K562 (cell line): ENCODE measurements at regions not wholly inside any gene's neighbourhood (a gene's known extent, or its start where the extent isn't known, plus 50 kb on each side); places are given as distances from the start of the nearest gene placed in this dataset.

Experiments
- ATAC-seq: fragments of 200-7000 bp; cut with Tn5 transposase; 3 replicates; pipeline ENCODE4 v1.9.1; 2020; ENCODE audit warnings: moderate library complexity
- BruUV-seq: library from RNA; stranded (reverse); fragments of 400-500 nt; replicated peaks from 2 replicates; lab custom pipeline; 2021; lab: Mats Ljungman, UMichigan
- CTCF ChIA-PET: fragments of 300-600 bp; formaldehyde crosslinking; extraction: SDS; loops from one replicate; lab custom pipeline; 2021; ENCODE audit warnings: low intra/inter-chr PET ratio; lab: Yijun Ruan, JAX
- POLR2A ChIA-PET: fragments of 300-600, 350-650 bp; sonication (Branson Sonifier 250); formaldehyde crosslinking; extraction: SDS; loops from one replicate; lab custom pipeline; 2021; ENCODE audit warnings: antibody characterized with exemption, inconsistent platforms; lab: Yijun Ruan, JAX
- DNase-seq, 4 experiments: peaks; one replicate each; pipeline versions ENCODE4 v3.0.0 to v3.0.0-alpha.2; 2011 to 2018; ENCODE audit warnings: low spot score in 3 of 4, mixed read lengths in 3 of 4; ENCODE audit errors: extremely low read depth in 1 of 4
- FAIRE-seq: peaks from 2 replicates; lab custom pipeline; 2011; peaks lifted over from hg19 to GRCh38; lab: Jason Lieb, UNC
- H2AFZ ChIP-seq: 2 replicates; pipeline ENCODE4 v1.6.0; 2011; ENCODE audit warnings: low read depth, low read length, control low read depth, inconsistent platforms
- H3K27ac ChIP-seq: fragments of 200-600 bp; 3 replicates; pipeline ENCODE4 v1.8.0; 2011; ENCODE audit warnings: low read depth, mild to moderate bottlenecking, control low read depth, inconsistent platforms, low read length, moderate library complexity, mixed read lengths; ENCODE audit errors: extremely low read depth
- H3K27me3 ChIP-seq, 2 experiments: fragments of 300-600 bp in 1 of 2; 2 replicates in 1 of 2; 3 replicates in 1 of 2; pipeline versions ENCODE4 v1.6.0 to v1.8.0; 2011; ENCODE audit warnings: inconsistent platforms in 2 of 2, low read length in 2 of 2, mild to moderate bottlenecking in 1 of 2, mixed read lengths in 1 of 2, moderate library complexity in 1 of 2; ENCODE audit not compliant: control insufficient read depth in 2 of 2, insufficient read depth in 2 of 2
- H3K36me3 ChIP-seq: fragments of 300-600 bp; 3 replicates; pipeline ENCODE4 v1.8.0; 2011; ENCODE audit warnings: mild to moderate bottlenecking, low read length, inconsistent platforms; ENCODE audit not compliant: control insufficient read depth, insufficient read depth
- H3K4me1 ChIP-seq, 2 experiments: fragments of 200-600 bp in 1 of 2; replicated peaks in 1 of 2; 2 replicates in 1 of 2; 3 replicates in 1 of 2; pipeline versions ENCODE4 v1.5.1 to v1.8.0; 2011; ENCODE audit warnings: inconsistent platforms in 2 of 2, low read length in 2 of 2, mild to moderate bottlenecking in 1 of 2, mixed read lengths in 1 of 2, moderate library complexity in 1 of 2; ENCODE audit not compliant: control insufficient read depth in 2 of 2, insufficient read depth in 2 of 2
- H3K4me2 ChIP-seq: 2 replicates; pipeline ENCODE4 v1.6.1; 2011; ENCODE audit warnings: low read length, control low read depth, inconsistent platforms, mixed read lengths; ENCODE audit not compliant: insufficient read depth
- H3K4me3 ChIP-seq: fragments of 200-600 bp; sonication (generic), shearing (Covaris generic); 2 replicates; pipeline ENCODE4 v1.5.1; 2016; ENCODE audit warnings: control low read depth, inconsistent platforms
- H3K79me2 ChIP-seq: fragments of 200-600 bp; 3 replicates; pipeline ENCODE4 v1.8.0; 2011; ENCODE audit warnings: low read length, inconsistent platforms; ENCODE audit not compliant: control insufficient read depth, insufficient read depth
- H3K9ac ChIP-seq, 2 experiments: 2 replicates each; pipeline versions ENCODE4 v1.6.0 to v1.6.1; 2011; ENCODE audit warnings: low read depth in 2 of 2, low read length in 2 of 2, control low read depth in 1 of 2, inconsistent platforms in 1 of 2, mild to moderate bottlenecking in 1 of 2, mixed read lengths in 1 of 2; ENCODE audit not compliant: insufficient read depth in 1 of 2
- H3K9me1 ChIP-seq: one replicate; pipeline ENCODE4 v1.6.0; 2011; ENCODE audit warnings: inconsistent platforms, mild to moderate bottlenecking, low read length, moderate library complexity; ENCODE audit not compliant: control insufficient read depth, insufficient read depth
- H3K9me3 ChIP-seq: replicated peaks from 2 replicates; pipeline ENCODE4 v1.5.1; 2011; ENCODE audit warnings: low read depth, low read length, inconsistent platforms; ENCODE audit not compliant: control insufficient read depth, insufficient read depth
- H4K20me1 ChIP-seq: replicated peaks from 2 replicates; pipeline ENCODE4 v1.6.1; 2011; ENCODE audit warnings: low read length, inconsistent platforms, mixed read lengths; ENCODE audit not compliant: control insufficient read depth, insufficient read depth
- BRCA1 ChIP-seq, 2 experiments: fragments of 450-650 bp in 1 of 2; sonication (generic) in 1 of 2; formaldehyde crosslinking in 1 of 2; IDR thresholded peaks; 2 replicates each; pipeline versions ENCODE4 v1.5.0 to v1.6.1; 2017 to 2020; ENCODE audit warnings: mild to moderate bottlenecking in 1 of 2, missing genetic modification reagents in 1 of 2
- ETV1 ChIP-seq: fragments of 450-650 bp; conservative IDR thresholded peaks from 2 replicates; pipeline ENCODE4 v1.6.1; 2016; ENCODE audit warnings: missing genetic modification characterization, control low read depth, low read depth, missing compliant biosample characterization
- FOXK2 ChIP-seq, 2 experiments: fragments of 450-650 bp; IDR thresholded peaks in 1 of 2; conservative IDR thresholded peaks in 1 of 2; 2 replicates each; pipeline ENCODE4 v1.6.1; 2016; ENCODE audit warnings: low read depth in 2 of 2, mild to moderate bottlenecking in 1 of 2
- HNRNPLL ChIP-seq: fragments of 200-400 bp; formaldehyde crosslinking; IDR thresholded peaks from 2 replicates; pipeline ENCODE4 v1.6.1; 2017; ENCODE audit warnings: low read length, low read depth, mild to moderate bottlenecking; ENCODE audit not compliant: poor library complexity, severe bottlenecking
- ILF3 ChIP-seq: fragments of 450-650 bp; IDR thresholded peaks from 2 replicates; pipeline ENCODE4 v1.6.1; 2018; ENCODE audit warnings: antibody characterized with exemption, mild to moderate bottlenecking, moderate library complexity, borderline replicate concordance
- KLF6 ChIP-seq: fragments of 250-450 bp; sonication (Bioruptor Pico); IDR thresholded peaks from 2 replicates; pipeline ENCODE4 v1.4.0; 2020; ENCODE audit warnings: mild to moderate bottlenecking, moderate library complexity, borderline replicate concordance
- MIER1 ChIP-seq: fragments of 450-650 bp; IDR thresholded peaks from 2 replicates; pipeline ENCODE4 v1.6.1; 2016; ENCODE audit warnings: antibody characterized with exemption, mild to moderate bottlenecking, low read depth
- NELFE ChIP-seq: IDR thresholded peaks from 2 replicates; pipeline ENCODE4 v1.6.1; 2011; ENCODE audit warnings: mild to moderate bottlenecking; ENCODE audit not compliant: insufficient read depth, insufficient read length
- PRDM10 ChIP-seq: fragments of 450-650 bp; IDR thresholded peaks from 2 replicates; pipeline ENCODE4 v1.6.1; 2018; ENCODE audit not compliant: partially characterized antibody
- SRSF3 ChIP-seq: fragments of 200-400 bp; formaldehyde crosslinking; IDR thresholded peaks from 2 replicates; pipeline ENCODE4 v1.6.1; 2016; ENCODE audit warnings: mild to moderate bottlenecking, low read length, moderate library complexity; ENCODE audit not compliant: insufficient read depth
- ZKSCAN3 ChIP-seq: fragments of 250-450 bp; sonication (Bioruptor Pico); IDR thresholded peaks from 2 replicates; pipeline ENCODE4 v1.4.0; 2020
- ZNF124 ChIP-seq: sonication (generic); formaldehyde crosslinking; IDR thresholded peaks from 2 replicates; pipeline ENCODE4 v1.8.1; 2022; ENCODE audit warnings: missing genetic modification reagents
- ZNF766 ChIP-seq: fragments of 200-800 bp; sonication (Bioruptor generic); conservative IDR thresholded peaks from 2 replicates; pipeline ENCODE4 v1.6.1; 2016; ENCODE audit warnings: missing genetic modification characterization, missing compliant biosample characterization
- WGBS: fragments of 100-300 bp; shearing (Covaris generic); methylation state at CpG from one replicate; pipeline ENCODE4 v1.1.6; 2016; ENCODE audit warnings: low coverage, mixed read lengths; ENCODE audit not compliant: insufficient coverage; ENCODE audit errors: missing lambda C conversion rate; 5-methylcytosine and 5-hydroxymethylcytosine counted together
- in situ Hi-C: fragments of 300-500 bp; cut with MboI; formaldehyde crosslinking; loops from 4 replicates; pipeline ENCODE4 v1.15.0; 2018; ENCODE audit warnings: inconsistent platforms, mixed read lengths
- intact Hi-C: fragments of 100-400 bp; cut with micrococcal nuclease; formaldehyde crosslinking; loops from 2 replicates; pipeline ENCODE4 v1.14.2; 2022

- H3K27me3 ChIP-seq: no peaks in the 10 kb centered on the region
- DNase-seq (no peak), FAIRE-seq (no peak), ATAC-seq (no peak)
- no peak overlapping the region for H3K4me3 ChIP-seq
- POLR2A ChIA-PET: no interaction called here
- intact Hi-C loops: no loop called here
- H3K9ac ChIP-seq: no peak overlapping the region
- H3K27ac ChIP-seq: no peak overlapping the region
- CTCF ChIA-PET: no interaction called here
- H3K9me1 ChIP-seq: no peaks in the 10 kb centered on the region
- no TSS peak for BruUV-seq
- H3K36me3 ChIP-seq: no peaks in the 10 kb centered on the region
- H4K20me1 ChIP-seq: no peaks in the 10 kb centered on the region
- WGBS: 0% methylated on average over 2 of the region's 3 CpGs
- TF ChIP-seq ZKSCAN3 (no peak), MIER1 (no peak), KLF6 (no peak), SRSF3 (no peak), BRCA1 (IDR thresholded peaks at IDR 0.05) (no peak), BRCA1 (CRISPR knock-in tag; IDR thresholded peaks at IDR 0.05) (no peak), PRDM10 (no peak), ZNF124 (CRISPR knock-in tag) (no peak), ETV1 (tag) (no peak), FOXK2 (conservative IDR thresholded peaks at IDR 0.05 in 1 of 2, IDR thresholded peaks at IDR 0.05 in 1 of 2; ENCODE audit: low read depth in 2 of 2) (no peak), HNRNPLL (no peak), ILF3 (no peak), ZNF766 (CRISPR knock-in tag) (no peak), NELFE (no peak)
- H3K9me3 ChIP-seq: no peaks in the 10 kb centered on the region
- no peaks in the 10 kb centered on the region for H3K4me1 ChIP-seq
- no peak overlapping the region for H2AFZ ChIP-seq
- in situ Hi-C loops: no loop called here
- no peaks in the 10 kb centered on the region for H3K79me2 ChIP-seq
- no peak overlapping the region for H3K4me2 ChIP-seq
These were observed 303.9 kb upstream of the LRFN5 start for GRCh38 chr14:41302776-41303175.
